Fibroblast of lung (primary cell): ENCODE measurements at regions not wholly inside any gene's neighbourhood (a gene's known extent, or its start where the extent isn't known, plus 50 kb on each side); places are given as distances from the start of the nearest gene placed in this dataset.
A peak's percentile ranks its signal among the peaks of the same experiment; 100 is the strongest.

Experiments used
- DNase-seq, 2 donors: peaks; one replicate each; pipeline versions ENCODE4 v3.0.0 to v3.0.0-alpha.2; 2010; ENCODE audit warnings: low read depth in 2 of 2
- H2AFZ ChIP-seq: 2 replicates; pipeline ENCODE4 v1.5.1; 2012; ENCODE audit warnings: low read length, control low read depth, inconsistent platforms
- H3K27ac ChIP-seq: 2 replicates; pipeline ENCODE4 v1.5.1; 2011; ENCODE audit warnings: low read length, control low read depth; ENCODE audit not compliant: insufficient read depth
- H3K27me3 ChIP-seq: 2 replicates; pipeline ENCODE4 v1.5.1; 2011; ENCODE audit warnings: mild to moderate bottlenecking, low read length; ENCODE audit not compliant: control insufficient read depth, insufficient read depth
- H3K36me3 ChIP-seq: 2 replicates; pipeline ENCODE4 v1.5.1; 2011; ENCODE audit warnings: low read length; ENCODE audit not compliant: control insufficient read depth, insufficient read depth
- H3K4me1 ChIP-seq: 2 replicates; pipeline ENCODE4 v1.5.1; 2011; ENCODE audit warnings: low read length; ENCODE audit not compliant: control insufficient read depth, insufficient read depth; ENCODE audit errors: extremely low read depth
- H3K4me2 ChIP-seq: 2 replicates; pipeline ENCODE4 v1.5.1; 2011; ENCODE audit warnings: low read length, control low read depth; ENCODE audit not compliant: insufficient read depth; ENCODE audit errors: extremely low read depth
- H3K4me3 ChIP-seq, 4 experiments: fragments of 200-600 bp in 1 of 4; sonication (generic) in 1 of 4; replicated peaks in 1 of 4; 2 replicates each; pipeline ENCODE4 v1.5.1; 2011 to 2016; ENCODE audit warnings: low read length in 4 of 4, low read depth in 3 of 4, mild to moderate bottlenecking in 3 of 4, control low read depth in 2 of 4, inconsistent platforms in 1 of 4, mixed read lengths in 1 of 4; ENCODE audit not compliant: insufficient read depth in 1 of 4; ENCODE audit errors: control extremely low read depth in 1 of 4
- H3K79me2 ChIP-seq: 2 replicates; pipeline ENCODE4 v1.5.1; 2012; ENCODE audit warnings: mild to moderate bottlenecking, low read length, inconsistent platforms; ENCODE audit not compliant: control insufficient read depth, insufficient read depth
- H3K9ac ChIP-seq: 2 replicates; pipeline ENCODE4 v1.5.1; 2011; ENCODE audit warnings: mild to moderate bottlenecking, low read length, control low read depth; ENCODE audit not compliant: insufficient read depth
- H3K9me3 ChIP-seq: 2 replicates; pipeline ENCODE4 v1.5.1; 2012; ENCODE audit warnings: low read depth, low read length; ENCODE audit not compliant: control insufficient read depth, insufficient read depth
- H4K20me1 ChIP-seq: 2 replicates; pipeline ENCODE4 v1.5.1; 2011; ENCODE audit warnings: low read length; ENCODE audit not compliant: control insufficient read depth, insufficient read depth; ENCODE audit errors: extremely low read depth
- EZH2 ChIP-seq: IDR thresholded peaks from 2 replicates; pipeline ENCODE4 v1.5.1; 2012; ENCODE audit warnings: low read length, control low read depth, mild to moderate bottlenecking; ENCODE audit errors: missing control alignments
- TF ChIP-seq, protein P1 (sequence below), 2 donors: IDR thresholded peaks in 1 of 2; conservative IDR thresholded peaks in 1 of 2; 1 replicate in 1 of 2; 2 replicates in 1 of 2; pipeline ENCODE4 v1.5.1; 2011 to 2012; ENCODE audit warnings: low read length in 2 of 2, control low read depth in 1 of 2, inconsistent platforms in 1 of 2, low read depth in 1 of 2, mild to moderate bottlenecking in 1 of 2

DNA sequence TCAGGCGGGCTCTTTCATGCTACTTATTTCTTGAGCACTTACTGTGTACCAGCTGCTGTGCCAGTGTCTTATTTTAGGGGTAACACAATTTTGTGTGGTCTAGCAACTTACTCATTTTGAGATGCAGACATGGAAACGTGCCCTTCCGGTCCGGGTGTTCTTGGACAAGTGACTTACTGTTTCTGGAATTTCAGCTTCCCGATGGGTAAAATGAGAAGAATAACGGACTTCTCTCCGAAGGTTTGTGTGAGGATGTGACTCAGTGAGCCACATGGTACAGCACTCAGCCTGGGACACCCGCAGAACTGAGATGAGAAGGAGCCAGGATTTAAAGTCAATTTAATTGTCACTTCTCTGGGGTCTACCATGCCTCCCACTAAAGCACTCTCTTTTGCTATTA, 114.5 kb upstream of the SYT13 start:
- Histone ChIP-seq H3K36me3 (no peaks in the 10 kb centered on the region), H3K4me2 (peak overlapping the region; percentile 48), H3K79me2 (no peaks in the 10 kb centered on the region), H3K9ac (no peak overlapping the region), H3K4me3 (no peak overlapping the region), H3K4me1 (peaks cover 4% of the 10 kb centered on the region), H4K20me1 (no peaks in the 10 kb centered on the region), H2AFZ (no peak overlapping the region), H3K9me3 (no peaks in the 10 kb centered on the region), H3K27ac (no peak overlapping the region), H3K27me3 (no peaks in the 10 kb centered on the region)
- TF ChIP-seq, protein P1, sequence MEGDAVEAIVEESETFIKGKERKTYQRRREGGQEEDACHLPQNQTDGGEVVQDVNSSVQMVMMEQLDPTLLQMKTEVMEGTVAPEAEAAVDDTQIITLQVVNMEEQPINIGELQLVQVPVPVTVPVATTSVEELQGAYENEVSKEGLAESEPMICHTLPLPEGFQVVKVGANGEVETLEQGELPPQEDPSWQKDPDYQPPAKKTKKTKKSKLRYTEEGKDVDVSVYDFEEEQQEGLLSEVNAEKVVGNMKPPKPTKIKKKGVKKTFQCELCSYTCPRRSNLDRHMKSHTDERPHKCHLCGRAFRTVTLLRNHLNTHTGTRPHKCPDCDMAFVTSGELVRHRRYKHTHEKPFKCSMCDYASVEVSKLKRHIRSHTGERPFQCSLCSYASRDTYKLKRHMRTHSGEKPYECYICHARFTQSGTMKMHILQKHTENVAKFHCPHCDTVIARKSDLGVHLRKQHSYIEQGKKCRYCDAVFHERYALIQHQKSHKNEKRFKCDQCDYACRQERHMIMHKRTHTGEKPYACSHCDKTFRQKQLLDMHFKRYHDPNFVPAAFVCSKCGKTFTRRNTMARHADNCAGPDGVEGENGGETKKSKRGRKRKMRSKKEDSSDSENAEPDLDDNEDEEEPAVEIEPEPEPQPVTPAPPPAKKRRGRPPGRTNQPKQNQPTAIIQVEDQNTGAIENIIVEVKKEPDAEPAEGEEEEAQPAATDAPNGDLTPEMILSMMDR (conservative IDR thresholded peaks at IDR 0.05 in 1 of 2, IDR thresholded peaks at IDR 0.05 in 1 of 2; ENCODE audit: low read depth in 1 of 2, low read length in 2 of 2) = no peak
- no peak for TF ChIP-seq EZH2
- peak; percentile 52 to 86 for DNase-seq

DNA sequence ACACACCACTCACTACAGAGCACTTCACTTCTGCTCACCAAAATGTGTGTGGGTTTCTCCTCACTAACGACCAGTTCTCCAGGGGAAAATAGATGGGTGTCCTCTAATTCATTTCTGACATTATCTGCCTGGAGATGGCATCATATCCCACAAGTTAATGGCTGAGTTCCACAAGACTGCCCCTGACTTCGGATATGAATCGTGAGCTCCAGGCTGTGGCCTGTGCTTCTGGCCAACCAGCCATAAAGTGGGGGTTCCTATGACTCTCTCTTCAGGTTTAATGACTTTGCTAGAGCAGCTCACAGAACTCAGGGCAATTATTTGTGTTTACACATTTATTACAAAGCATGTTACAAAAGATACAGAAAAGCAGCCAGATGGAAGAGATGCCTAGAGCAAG, 113.0 kb upstream of the SYT13 start:
- H4K20me1 ChIP-seq = no peaks in the 10 kb centered on the region
- H3K4me2 ChIP-seq = no peak overlapping the region
- H3K9ac ChIP-seq = no peak overlapping the region
- peaks cover 4% of the 10 kb centered on the region for H3K4me1 ChIP-seq
- H2AFZ ChIP-seq = no peak overlapping the region
- DNase-seq = no peak
- H3K27ac ChIP-seq = no peak overlapping the region
- no peaks in the 10 kb centered on the region for H3K9me3 ChIP-seq
- no peak for TF ChIP-seq EZH2
- TF ChIP-seq, protein P1 (conservative IDR thresholded peaks at IDR 0.05 in 1 of 2, IDR thresholded peaks at IDR 0.05 in 1 of 2; ENCODE audit: low read depth in 1 of 2, low read length in 2 of 2) = no peak
- H3K36me3 ChIP-seq = no peaks in the 10 kb centered on the region
- H3K27me3 ChIP-seq = no peaks in the 10 kb centered on the region
- H3K79me2 ChIP-seq = no peaks in the 10 kb centered on the region
- no peak overlapping the region for H3K4me3 ChIP-seq

DNA sequence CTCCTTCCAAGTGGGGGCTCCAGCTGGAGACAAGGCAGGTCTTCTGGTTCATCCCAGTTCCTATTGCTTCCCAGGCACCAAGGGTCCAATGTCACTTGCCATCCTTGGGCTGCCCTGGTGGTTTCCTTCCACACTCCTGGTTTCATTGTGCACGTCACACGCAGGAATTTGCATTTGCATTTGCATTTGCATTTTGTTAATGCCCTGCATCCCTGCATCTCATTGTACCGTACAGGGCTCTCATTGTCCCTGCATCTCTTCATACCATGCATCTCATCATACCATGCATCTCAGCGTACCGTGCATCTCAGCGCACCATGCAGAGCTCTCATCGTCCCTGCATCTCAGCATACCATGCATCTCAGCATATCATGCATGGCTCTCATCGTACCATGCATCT, 112.2 kb upstream of the SYT13 start:
- Histone ChIP-seq H2AFZ (no peak overlapping the region), H3K9ac (no peak overlapping the region), H3K4me3 (no peak overlapping the region), H3K79me2 (no peaks in the 10 kb centered on the region), H3K4me2 (no peak overlapping the region), H3K36me3 (no peaks in the 10 kb centered on the region), H3K27ac (no peak overlapping the region), H3K9me3 (no peaks in the 10 kb centered on the region), H3K4me1 (peaks cover 4% of the 10 kb centered on the region), H4K20me1 (no peaks in the 10 kb centered on the region), H3K27me3 (no peaks in the 10 kb centered on the region)
- no peak for TF ChIP-seq EZH2
- TF ChIP-seq, protein P1 (conservative IDR thresholded peaks at IDR 0.05 in 1 of 2, IDR thresholded peaks at IDR 0.05 in 1 of 2; ENCODE audit: low read depth in 1 of 2, low read length in 2 of 2) = no peak
- DNase-seq = no peak
